GM12801 (cell line): ENCODE measurements at regions not wholly inside any gene's neighbourhood (a gene's known extent, or its start where the extent isn't known, plus 50 kb on each side); places are given as distances from the start of the nearest gene placed in this dataset.

Source experiments
- TF ChIP-seq, protein P1 (sequence below): IDR thresholded peaks from one replicate; pipeline ENCODE4 v1.5.1; 2011; ENCODE audit warnings: control low read depth; ENCODE audit not compliant: insufficient read length; ENCODE audit errors: extremely low read depth

DNA sequence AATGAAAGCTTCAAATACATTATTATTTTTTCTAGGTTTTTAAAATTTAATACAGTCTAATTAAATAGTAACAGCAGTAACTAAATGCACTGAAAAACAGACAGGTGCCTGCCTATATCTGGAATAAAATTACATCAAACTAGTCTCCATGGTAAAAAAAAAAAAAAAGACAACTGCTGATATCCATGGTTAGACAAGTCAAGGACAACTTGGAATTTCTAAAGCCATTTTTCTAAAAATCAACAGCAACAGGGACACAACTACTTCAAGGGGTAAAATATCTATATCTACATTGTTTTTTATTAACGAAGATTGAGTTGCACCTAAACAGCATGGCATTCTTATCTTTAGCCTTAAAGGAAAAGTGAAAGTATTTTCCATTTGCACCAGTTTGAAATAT, 74.7 kb upstream of the VPREB1 start:
- TF ChIP-seq, protein P1, sequence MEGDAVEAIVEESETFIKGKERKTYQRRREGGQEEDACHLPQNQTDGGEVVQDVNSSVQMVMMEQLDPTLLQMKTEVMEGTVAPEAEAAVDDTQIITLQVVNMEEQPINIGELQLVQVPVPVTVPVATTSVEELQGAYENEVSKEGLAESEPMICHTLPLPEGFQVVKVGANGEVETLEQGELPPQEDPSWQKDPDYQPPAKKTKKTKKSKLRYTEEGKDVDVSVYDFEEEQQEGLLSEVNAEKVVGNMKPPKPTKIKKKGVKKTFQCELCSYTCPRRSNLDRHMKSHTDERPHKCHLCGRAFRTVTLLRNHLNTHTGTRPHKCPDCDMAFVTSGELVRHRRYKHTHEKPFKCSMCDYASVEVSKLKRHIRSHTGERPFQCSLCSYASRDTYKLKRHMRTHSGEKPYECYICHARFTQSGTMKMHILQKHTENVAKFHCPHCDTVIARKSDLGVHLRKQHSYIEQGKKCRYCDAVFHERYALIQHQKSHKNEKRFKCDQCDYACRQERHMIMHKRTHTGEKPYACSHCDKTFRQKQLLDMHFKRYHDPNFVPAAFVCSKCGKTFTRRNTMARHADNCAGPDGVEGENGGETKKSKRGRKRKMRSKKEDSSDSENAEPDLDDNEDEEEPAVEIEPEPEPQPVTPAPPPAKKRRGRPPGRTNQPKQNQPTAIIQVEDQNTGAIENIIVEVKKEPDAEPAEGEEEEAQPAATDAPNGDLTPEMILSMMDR, result no peak

DNA sequence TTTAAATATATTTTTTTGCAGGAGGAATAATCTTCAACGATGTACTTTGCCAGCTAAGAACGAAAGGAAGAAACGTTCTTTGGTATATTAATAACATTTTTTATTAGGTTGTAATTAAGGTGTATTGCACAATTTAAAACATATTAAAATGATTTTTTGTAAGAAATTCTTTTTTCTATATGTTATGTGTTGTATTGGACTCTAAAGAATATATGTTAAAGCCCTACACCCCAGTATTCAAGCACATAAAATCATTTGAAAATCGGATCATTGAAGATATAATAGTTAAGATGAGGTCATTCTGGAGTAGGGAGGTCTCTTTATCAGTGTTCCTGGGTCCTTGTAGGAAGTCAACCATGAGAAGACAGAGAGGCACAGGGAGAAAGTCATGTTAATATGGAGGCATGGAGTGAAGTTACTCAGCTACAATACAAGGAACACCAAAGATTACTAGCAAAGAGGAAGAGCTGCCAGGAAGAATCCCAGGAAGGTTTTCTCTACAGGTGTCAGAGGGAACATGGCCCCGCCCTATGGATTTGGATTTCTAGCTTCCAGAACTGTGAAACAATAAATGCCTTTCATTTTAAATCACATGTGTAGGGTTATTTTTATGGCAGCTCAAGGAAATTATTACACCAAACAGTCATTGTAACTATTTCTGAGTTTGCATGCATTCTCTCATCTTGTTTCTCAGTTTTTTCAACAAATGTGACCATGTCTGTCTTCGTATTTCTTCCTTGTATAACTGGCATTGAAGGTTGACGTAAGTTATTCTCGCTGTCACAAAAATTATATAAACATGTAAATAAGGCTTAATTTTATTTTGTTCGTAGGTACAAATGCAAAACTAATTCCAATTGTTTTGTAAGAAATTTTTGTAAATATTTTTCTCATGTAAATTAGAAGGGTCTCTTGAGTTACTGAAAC, 75.4 kb upstream of the VPREB1 start:
- TF ChIP-seq, protein P1, result no peak

DNA sequence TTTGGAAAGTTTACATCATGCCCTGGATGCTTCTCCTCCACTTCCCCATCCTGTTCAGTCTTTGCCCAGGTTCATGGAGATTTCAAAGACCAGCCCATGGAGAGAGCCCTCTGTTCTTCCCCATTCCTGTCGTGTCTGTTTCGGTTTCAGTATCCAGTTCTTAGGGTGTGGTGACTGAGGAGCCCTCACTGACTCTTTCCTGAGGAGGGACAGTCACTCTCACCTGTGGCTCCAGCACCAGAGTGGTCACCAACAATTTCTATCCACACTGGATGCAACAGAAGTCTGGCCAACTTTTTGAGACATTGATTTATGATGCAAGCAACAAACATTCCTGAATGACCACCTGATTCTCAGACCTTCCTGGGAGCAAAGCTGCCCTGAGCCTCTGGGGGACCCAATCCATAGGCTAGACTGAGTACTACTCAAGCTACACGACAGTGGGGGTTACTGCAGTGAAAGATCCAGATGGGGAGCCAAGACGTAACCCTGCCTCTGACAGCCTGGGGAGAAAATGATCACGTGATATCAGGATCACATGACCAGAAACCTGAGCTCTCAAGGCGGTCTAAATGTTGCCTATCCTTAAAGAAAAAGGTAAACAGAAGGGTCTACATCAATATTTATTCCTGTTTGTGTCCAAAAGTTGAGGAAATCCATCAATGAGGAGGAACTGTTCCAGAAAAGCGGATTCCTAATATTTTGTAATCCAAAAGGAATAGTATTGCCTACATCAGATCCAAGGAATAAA, 76.2 kb upstream of the VPREB1 start:
- TF ChIP-seq, protein P1, result no peak

DNA sequence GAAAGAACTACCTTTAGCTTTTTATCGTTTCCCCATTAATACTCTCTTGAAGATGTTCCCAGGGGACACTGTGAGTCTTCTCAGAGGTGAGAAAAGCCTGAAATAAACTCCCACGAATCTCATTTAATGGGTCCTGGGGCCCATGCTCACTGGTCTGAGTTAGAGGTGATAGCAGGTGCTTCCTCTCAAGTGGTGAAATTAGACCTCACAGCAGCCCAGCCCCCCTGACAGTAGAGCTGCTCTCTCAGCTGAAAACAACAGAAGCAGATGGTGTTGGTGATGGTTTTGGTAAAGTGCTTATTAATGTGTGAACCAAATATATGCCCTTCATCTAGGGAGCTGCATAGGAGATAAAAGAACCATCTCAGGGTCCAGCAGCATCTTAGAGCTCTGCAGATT, 76.8 kb upstream of the VPREB1 start:
- TF ChIP-seq, protein P1, result no peak

DNA sequence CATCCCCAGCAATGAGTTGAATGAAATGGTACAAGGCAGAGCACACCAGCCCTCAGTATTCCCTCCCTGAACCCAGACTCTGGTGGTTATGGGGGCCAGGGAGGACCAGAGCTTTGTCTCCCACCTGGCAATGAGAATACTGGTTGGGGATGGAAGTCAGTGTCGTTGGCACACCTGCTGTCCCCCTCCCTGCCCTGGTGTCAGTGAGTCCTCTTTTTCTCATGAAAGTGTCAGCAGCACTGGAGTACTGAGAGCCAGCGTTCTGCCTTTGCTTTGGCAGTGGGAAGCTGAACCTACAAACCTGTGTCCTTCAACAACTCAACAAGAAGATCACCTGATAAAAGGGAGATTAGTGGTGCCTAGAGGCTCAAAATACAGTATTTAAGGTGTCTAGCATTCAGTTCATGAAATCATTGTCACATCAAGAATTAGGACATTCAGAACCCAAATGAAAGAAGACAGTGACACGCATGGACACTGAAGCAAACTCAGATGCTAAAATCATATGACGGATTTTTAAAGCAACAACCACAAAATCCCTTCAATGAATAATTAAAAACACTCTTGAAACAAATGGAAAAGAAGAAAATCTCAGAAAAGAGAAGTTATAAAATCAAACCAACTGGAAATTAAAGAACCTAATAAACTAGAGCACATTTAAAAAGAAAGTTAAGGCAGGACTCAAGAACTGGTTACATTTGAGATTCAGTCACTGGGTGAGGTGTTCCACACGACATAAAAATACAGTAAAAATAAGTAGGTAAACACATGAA, 77.5 kb upstream of the VPREB1 start:
- TF ChIP-seq, protein P1, result no peak

DNA sequence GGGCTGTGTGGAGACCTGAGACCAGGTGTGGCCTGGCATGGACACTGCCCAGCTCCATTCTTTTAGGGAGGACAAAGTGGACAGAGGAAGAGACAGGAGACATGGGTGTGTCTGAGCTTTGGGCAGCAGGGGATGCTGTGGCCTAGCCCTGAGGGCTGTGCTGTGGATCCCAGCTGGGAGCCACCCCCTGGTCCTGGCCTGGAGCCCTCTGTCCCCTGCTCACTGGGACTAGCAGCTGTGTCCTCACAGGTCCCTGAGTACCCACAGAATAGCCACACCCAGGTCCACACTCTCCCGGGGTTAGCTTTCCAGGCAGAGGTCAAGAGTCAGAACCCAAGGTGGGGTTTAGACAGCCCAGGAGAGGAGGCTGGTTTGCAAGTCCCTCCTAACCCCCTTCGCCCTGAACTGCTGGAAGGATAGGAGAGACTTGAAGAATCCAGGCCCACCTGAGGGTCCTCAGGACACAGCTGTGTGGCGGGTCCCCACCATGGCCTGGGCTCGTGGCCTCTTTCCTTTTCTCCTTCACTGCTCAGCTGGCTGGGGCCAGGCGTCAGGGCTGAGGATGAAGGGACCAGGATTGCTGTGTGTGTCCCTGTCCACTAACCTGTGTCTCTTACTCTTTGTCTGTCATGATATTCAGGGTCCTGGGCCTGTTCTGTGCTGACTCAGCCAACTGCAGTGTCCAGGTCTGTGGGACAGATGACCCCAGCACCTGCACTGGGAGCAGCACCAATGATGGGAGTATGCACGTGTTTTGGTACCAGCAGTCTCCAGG, 78.5 kb upstream of the VPREB1 start:
- TF ChIP-seq, protein P1, result no peak
